ENCODE measurements at regions not wholly inside any gene's neighbourhood (a gene's known extent, or its start where the extent isn't known, plus 50 kb on each side); places are given as distances from the start of the nearest gene placed in this dataset.

DNA sequence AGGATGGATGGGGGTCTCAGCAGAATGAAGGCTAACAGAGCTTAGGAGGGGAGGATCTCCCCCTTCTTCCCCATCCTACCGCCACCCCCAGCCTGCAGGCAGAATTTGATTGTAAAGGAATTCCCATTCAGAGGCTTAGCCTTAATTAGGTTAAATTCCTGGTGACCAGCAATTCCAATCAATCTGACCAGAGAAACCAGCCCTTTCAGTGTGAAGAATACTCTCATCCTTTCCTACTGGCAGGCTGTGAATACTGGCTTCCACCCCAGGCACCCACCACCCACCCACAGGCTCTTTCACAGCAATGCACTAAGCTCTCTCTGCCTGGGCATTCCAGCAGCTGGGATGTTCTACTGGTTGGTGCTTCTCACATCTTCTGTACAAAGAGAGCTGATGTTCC is 137.9 kb upstream of the LYZL1 start:
- no peak overlapping the region for H3K9ac ChIP-seq (ENCODE audit: low read length)
- H4K20me1 ChIP-seq (ENCODE audit: insufficient read depth), result no peaks in the 10 kb centered on the region
- H3K36me3 ChIP-seq (ENCODE audit: control insufficient read depth in 1 of 2, insufficient read depth in 2 of 2, low read length in 2 of 2), result no peaks in the 10 kb centered on the region
- no peaks in the 10 kb centered on the region for H3K9me3 ChIP-seq (ENCODE audit: control insufficient read depth in 1 of 2, insufficient read depth in 1 of 2, low read depth in 1 of 2, low read length in 2 of 2)
- TF ChIP-seq ELF1 (IDR thresholded peaks at IDR 0.05; ENCODE audit: borderline replicate concordance, low read depth), result no peak
- TF ChIP-seq, protein P1, sequence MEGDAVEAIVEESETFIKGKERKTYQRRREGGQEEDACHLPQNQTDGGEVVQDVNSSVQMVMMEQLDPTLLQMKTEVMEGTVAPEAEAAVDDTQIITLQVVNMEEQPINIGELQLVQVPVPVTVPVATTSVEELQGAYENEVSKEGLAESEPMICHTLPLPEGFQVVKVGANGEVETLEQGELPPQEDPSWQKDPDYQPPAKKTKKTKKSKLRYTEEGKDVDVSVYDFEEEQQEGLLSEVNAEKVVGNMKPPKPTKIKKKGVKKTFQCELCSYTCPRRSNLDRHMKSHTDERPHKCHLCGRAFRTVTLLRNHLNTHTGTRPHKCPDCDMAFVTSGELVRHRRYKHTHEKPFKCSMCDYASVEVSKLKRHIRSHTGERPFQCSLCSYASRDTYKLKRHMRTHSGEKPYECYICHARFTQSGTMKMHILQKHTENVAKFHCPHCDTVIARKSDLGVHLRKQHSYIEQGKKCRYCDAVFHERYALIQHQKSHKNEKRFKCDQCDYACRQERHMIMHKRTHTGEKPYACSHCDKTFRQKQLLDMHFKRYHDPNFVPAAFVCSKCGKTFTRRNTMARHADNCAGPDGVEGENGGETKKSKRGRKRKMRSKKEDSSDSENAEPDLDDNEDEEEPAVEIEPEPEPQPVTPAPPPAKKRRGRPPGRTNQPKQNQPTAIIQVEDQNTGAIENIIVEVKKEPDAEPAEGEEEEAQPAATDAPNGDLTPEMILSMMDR (IDR thresholded peaks at IDR 0.05 in 2 of 3, conservative IDR thresholded peaks at IDR 0.05 in 1 of 3; ENCODE audit: borderline replicate concordance in 1 of 3, insufficient read depth in 1 of 3, low read depth in 2 of 3, low read length in 2 of 3), result no peak
- no peak for TF ChIP-seq CBX3 (IDR thresholded peaks at IDR 0.05; ENCODE audit: low read depth)
- TF ChIP-seq POLR2AphosphoS5 (IDR thresholded peaks at IDR 0.05; ENCODE audit: low read depth, low read length), result no peak
- no peak for TF ChIP-seq ZFX (IDR thresholded peaks at IDR 0.05)
- no peak for TF ChIP-seq FOSL1 (IDR thresholded peaks at IDR 0.05; ENCODE audit: low read depth)
- ChIA-PET POLR2A (no interaction called here), CTCF (no interaction called here), RAD21 (ENCODE audit: low non-redundant PET in 1 of 2, low total read pairs in 2 of 2, uncharacterized antibody in 2 of 2, unreplicated experiment in 2 of 2) (no interaction called here)
- DNase-seq (ENCODE audit: low read depth, low spot score) (no peak), ATAC-seq (no peak)
- H2AFZ ChIP-seq (ENCODE audit: low read depth, low read length, poor library complexity, severe bottlenecking), result no peak overlapping the region
- intact Hi-C loops (cut with micrococcal nuclease), result no loop called here
- H3K79me2 ChIP-seq (ENCODE audit: insufficient read depth, low read length), result no peaks in the 10 kb centered on the region
- H3K27ac ChIP-seq (ENCODE audit: low read depth, low read length), result no peak overlapping the region
- H3K9me2 ChIP-seq (ENCODE audit: insufficient read depth), result no peaks in the 10 kb centered on the region
- no peaks in the 10 kb centered on the region for H3K4me1 ChIP-seq (ENCODE audit: control insufficient read depth in 1 of 2, insufficient read depth in 2 of 2, low read length in 2 of 2)
- H3K4me2 ChIP-seq (ENCODE audit: low read length), result no peak overlapping the region
- peaks cover 4% of the 10 kb centered on the region; the same call in 1 of the 2 replicates for H3K27me3 ChIP-seq (ENCODE audit: insufficient read depth, low read length)
- no TSS peak for BruUV-seq (replicated peaks)
- no peak overlapping the region for H3K4me3 ChIP-seq (replicated peaks in 1 of 2; ENCODE audit: low read depth in 1 of 2, low read length in 2 of 2)

DNA sequence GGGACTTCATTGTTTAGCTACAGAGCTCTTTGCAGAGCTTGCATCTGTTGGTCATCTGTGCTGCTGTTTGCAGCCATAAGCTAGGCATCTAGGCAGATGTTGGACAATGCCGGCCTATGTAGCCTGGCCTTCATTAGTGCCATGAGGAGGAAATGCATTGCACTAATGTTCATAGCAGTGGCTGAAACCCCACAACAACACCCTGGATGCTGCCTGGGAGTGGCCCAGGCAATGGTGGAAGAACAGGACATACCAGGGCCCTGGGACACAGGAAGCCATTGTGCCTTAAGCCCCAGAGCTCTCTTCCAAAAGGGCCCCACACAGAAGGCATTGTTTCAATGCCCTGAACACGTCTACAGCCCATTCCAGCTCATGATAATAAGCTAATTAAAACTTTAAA is 131.5 kb upstream of the LYZL1 start:
- Histone ChIP-seq H3K4me3 (replicated peaks in 1 of 2; ENCODE audit: low read depth in 1 of 2, low read length in 2 of 2) (no peak overlapping the region), H3K27ac (ENCODE audit: low read depth, low read length) (no peak overlapping the region), H3K4me2 (ENCODE audit: low read length) (no peak overlapping the region), H3K9ac (ENCODE audit: low read length) (no peak overlapping the region), H4K20me1 (ENCODE audit: insufficient read depth) (no peaks in the 10 kb centered on the region), H2AFZ (ENCODE audit: low read depth, low read length, poor library complexity, severe bottlenecking) (no peak overlapping the region), H3K27me3 (ENCODE audit: insufficient read depth, low read length) (peaks cover 18% of the 10 kb centered on the region; the same call in 1 of the 2 replicates), H3K36me3 (ENCODE audit: control insufficient read depth in 1 of 2, insufficient read depth in 2 of 2, low read length in 2 of 2) (no peaks in the 10 kb centered on the region), H3K4me1 (ENCODE audit: control insufficient read depth in 1 of 2, insufficient read depth in 2 of 2, low read length in 2 of 2) (peaks cover 17 to 21% of the 10 kb centered on the region in 2 experiments), H3K9me3 (ENCODE audit: control insufficient read depth in 1 of 2, insufficient read depth in 1 of 2, low read depth in 1 of 2, low read length in 2 of 2) (no peaks in the 10 kb centered on the region), H3K79me2 (ENCODE audit: insufficient read depth, low read length) (no peaks in the 10 kb centered on the region), H3K9me2 (ENCODE audit: insufficient read depth) (no peaks in the 10 kb centered on the region)
- no peak for TF ChIP-seq RAD21 (IDR thresholded peaks at IDR 0.05; ENCODE audit: low read depth)
- TF ChIP-seq EGR1 (IDR thresholded peaks at IDR 0.05; ENCODE audit: low read depth), result no peak
- no peak for TF ChIP-seq POLR2AphosphoS5 (IDR thresholded peaks at IDR 0.05; ENCODE audit: low read depth, low read length)
- no peak for TF ChIP-seq CBX3 (IDR thresholded peaks at IDR 0.05; ENCODE audit: low read depth)
- intact Hi-C loops (cut with micrococcal nuclease), result no loop called here
- ChIA-PET CTCF (interaction anchor here (1.1 kb wide), 1 partner anchor 207 kb away, joined by 3 read pairs; no protein-coding TSS in a partner anchor), POLR2A (no interaction called here), RAD21 (ENCODE audit: low non-redundant PET in 1 of 2, low total read pairs in 2 of 2, uncharacterized antibody in 2 of 2, unreplicated experiment in 2 of 2) (no interaction called here)
- no peak for ATAC-seq
- BruUV-seq (replicated peaks), result no TSS peak
- DNase-seq (ENCODE audit: low read depth, low spot score), result no peak

Data from HCT116 (cell line).